MM.1S (cell line): ENCODE measurements at regions not wholly inside any gene's neighbourhood (a gene's known extent, or its start where the extent isn't known, plus 50 kb on each side); places are given as distances from the start of the nearest gene placed in this dataset.

Source experiments
- EZH2phosphoT487 ChIP-seq: fragments of 300-600 bp; sonication (generic); IDR thresholded peaks from 2 replicates; pipeline ENCODE4 v1.6.1; 2018; ENCODE audit warnings: antibody characterized with exemption, low read length
- TF ChIP-seq, protein P1 (sequence below): fragments of 300-600 bp; sonication (generic); IDR thresholded peaks from 2 replicates; pipeline ENCODE4 v1.5.1; 2016; ENCODE audit warnings: antibody characterized with exemption, low read length, mixed read lengths

DNA sequence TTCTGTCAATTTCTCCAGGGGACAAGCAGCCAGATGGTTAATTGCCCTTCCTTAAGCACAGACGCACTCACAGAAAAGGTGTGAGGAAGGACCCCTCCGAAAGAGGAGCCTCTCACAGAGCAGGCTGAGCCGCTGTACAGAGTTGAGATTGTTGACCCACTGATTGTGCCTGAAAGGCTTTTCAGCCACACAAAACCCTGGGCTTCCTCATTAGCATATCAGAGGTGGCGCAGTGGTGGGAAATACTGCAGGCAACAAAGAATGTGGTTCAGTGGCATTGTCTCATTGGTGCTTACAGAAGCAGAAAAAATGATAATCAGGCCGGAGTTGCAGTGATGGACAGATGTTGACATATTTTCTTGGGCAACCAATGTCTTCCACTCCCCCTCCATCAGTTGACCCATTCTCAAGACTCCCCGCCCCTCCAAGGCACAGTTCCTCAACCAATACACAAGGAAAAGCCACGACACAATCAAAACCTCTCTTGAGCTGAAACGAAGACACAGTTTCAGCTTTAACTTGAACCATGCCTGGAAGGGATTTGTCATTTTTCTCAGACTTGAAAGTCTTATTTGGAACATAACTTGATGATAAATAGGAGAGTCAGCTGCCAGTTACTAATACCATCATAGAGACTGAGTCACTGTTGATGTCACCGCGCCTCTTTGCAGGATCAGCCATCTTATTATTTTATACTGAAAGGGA is 53.1 kb downstream of the ATXN3L start:
- TF ChIP-seq, protein P1, sequence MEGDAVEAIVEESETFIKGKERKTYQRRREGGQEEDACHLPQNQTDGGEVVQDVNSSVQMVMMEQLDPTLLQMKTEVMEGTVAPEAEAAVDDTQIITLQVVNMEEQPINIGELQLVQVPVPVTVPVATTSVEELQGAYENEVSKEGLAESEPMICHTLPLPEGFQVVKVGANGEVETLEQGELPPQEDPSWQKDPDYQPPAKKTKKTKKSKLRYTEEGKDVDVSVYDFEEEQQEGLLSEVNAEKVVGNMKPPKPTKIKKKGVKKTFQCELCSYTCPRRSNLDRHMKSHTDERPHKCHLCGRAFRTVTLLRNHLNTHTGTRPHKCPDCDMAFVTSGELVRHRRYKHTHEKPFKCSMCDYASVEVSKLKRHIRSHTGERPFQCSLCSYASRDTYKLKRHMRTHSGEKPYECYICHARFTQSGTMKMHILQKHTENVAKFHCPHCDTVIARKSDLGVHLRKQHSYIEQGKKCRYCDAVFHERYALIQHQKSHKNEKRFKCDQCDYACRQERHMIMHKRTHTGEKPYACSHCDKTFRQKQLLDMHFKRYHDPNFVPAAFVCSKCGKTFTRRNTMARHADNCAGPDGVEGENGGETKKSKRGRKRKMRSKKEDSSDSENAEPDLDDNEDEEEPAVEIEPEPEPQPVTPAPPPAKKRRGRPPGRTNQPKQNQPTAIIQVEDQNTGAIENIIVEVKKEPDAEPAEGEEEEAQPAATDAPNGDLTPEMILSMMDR = no peak
- TF ChIP-seq EZH2phosphoT487 = no peak
